Activated CD4-positive, alpha-beta T cell treated with anti-CD3 and anti-CD28 coated beads for 4 hours (primary cell): ENCODE measurements at regions not wholly inside any gene's neighbourhood (a gene's known extent, or its start where the extent isn't known, plus 50 kb on each side); places are given as distances from the start of the nearest gene placed in this dataset.
"Not testable (repeated sequence)": the region's sequence is repeated elsewhere in the genome, so short reads cannot be mapped to it uniquely, and the experiment has no call there.

Experiments
- DNase-seq, 2 donors: peaks; one replicate each; pipeline ENCODE4 v3.0.0-alpha.2; 2020

GRCh38 chr6:4655196-4656025, 120.8 kb upstream of the CDYL start:
- no peak for DNase-seq

GRCh38 chr6:4653141-4653540, 123.1 kb upstream of the CDYL start:
- no peak for DNase-seq

GRCh38 chr6:4651831-4652467, 124.3 kb upstream of the CDYL start:
- DNase-seq = no peak

- no peak for DNase-seq
Measured at GRCh38 chr6:4649728-4650127, 126.5 kb upstream of the CDYL start.

GRCh38 chr6:4647414-4648365, 128.5 kb upstream of the CDYL start:
- DNase-seq = no peak

- no peak for DNase-seq
Measured at GRCh38 chr6:4645713-4646360, 130.4 kb upstream of the CDYL start.

GRCh38 chr6:4644996-4645395, 131.2 kb upstream of the CDYL start:
- no peak for DNase-seq

- no peak for DNase-seq
Measured at GRCh38 chr6:4641461-4641860, 134.7 kb upstream of the CDYL start.

GRCh38 chr6:4640139-4640538, 136.1 kb upstream of the CDYL start:
- DNase-seq = no peak

GRCh38 chr6:4638641-4639040, 137.6 kb upstream of the CDYL start:
- no peak for DNase-seq

- no peak for DNase-seq
Measured at GRCh38 chr6:4637691-4638433, 138.3 kb upstream of the CDYL start.

- no peak for DNase-seq
Measured at GRCh38 chr6:4636881-4637224, 139.4 kb upstream of the CDYL start.

- DNase-seq = no peak
Measured at GRCh38 chr6:4636191-4636880, 139.9 kb upstream of the CDYL start.

- DNase-seq = no peak
Measured at GRCh38 chr6:4635666-4636065, 140.5 kb upstream of the CDYL start.

GRCh38 chr6:4632421-4632820, 143.8 kb upstream of the CDYL start:
- no peak for DNase-seq

- DNase-seq = not testable (repeated sequence)
Measured at GRCh38 chr6:4629789-4630188, 146.4 kb upstream of the CDYL start.

- DNase-seq = no peak
Measured at GRCh38 chr6:4625557-4625956, 150.6 kb upstream of the CDYL start.

- no peak for DNase-seq
Measured at GRCh38 chr6:4624726-4625125, 151.5 kb upstream of the CDYL start.

GRCh38 chr6:4620284-4621151, 155.7 kb upstream of the CDYL start:
- no peak for DNase-seq

- no peak for DNase-seq
Measured at GRCh38 chr6:4616311-4616710, 159.9 kb upstream of the CDYL start.

- DNase-seq = no peak
Measured at GRCh38 chr6:4615891-4616290, 160.3 kb upstream of the CDYL start.
